NCI-H2227 (cell line): ENCODE measurements at regions not wholly inside any gene's neighbourhood (a gene's known extent, or its start where the extent isn't known, plus 50 kb on each side); places are given as distances from the start of the nearest gene placed in this dataset.

Experiments
- DNase-seq: peaks from one replicate; lab custom pipeline; 2025; ENCODE audit not compliant: unreplicated experiment; lab: John Stamatoyannopoulos, UW

GRCh38 chr6:133820208-133820607 lies 68.7 kb upstream of the TCF21 start:
- no peak for DNase-seq

- no peak for DNase-seq
Measured at GRCh38 chr6:133827766-133828165, 61.1 kb upstream of the TCF21 start.

GRCh38 chr6:133833949-133834359 lies 55.0 kb upstream of the TCF21 start:
- no peak for DNase-seq

GRCh38 chr6:133834472-133835170 lies 54.3 kb upstream of the TCF21 start:
- DNase-seq = no peak

GRCh38 chr6:133835901-133836300 lies 53.0 kb upstream of the TCF21 start:
- no peak for DNase-seq

GRCh38 chr6:133837801-133838349 lies 51.0 kb upstream of the TCF21 start:
- peak; percentile 50 for DNase-seq
